Lower lobe of right lung (tissue), 2 donors: ENCODE measurements at regions not wholly inside any gene's neighbourhood (a gene's known extent, or its start where the extent isn't known, plus 50 kb on each side); places are given as distances from the start of the nearest gene placed in this dataset.

Experiments
- ATAC-seq, 2 donors: fragments of 200-7000 bp; cut with Tn5 transposase; one replicate each; pipeline ENCODE4 v1.9.1; 2020 to 2022; ENCODE audit warnings: mild to moderate bottlenecking in 2 of 2, moderate library complexity in 2 of 2
- DNase-seq: peaks from one replicate; pipeline ENCODE4 v3.0.0-alpha.2; 2020
- H3K27ac ChIP-seq: fragments of 200-600 bp; one replicate; pipeline ENCODE4 v1.8.0; 2022
- H3K27me3 ChIP-seq: fragments of 200-600 bp; one replicate; pipeline ENCODE4 v1.8.0; 2022; ENCODE audit warnings: low read depth
- H3K36me3 ChIP-seq: fragments of 200-600 bp; one replicate; pipeline ENCODE4 v1.8.0; 2022; ENCODE audit warnings: mild to moderate bottlenecking
- H3K4me1 ChIP-seq: fragments of 200-600 bp; one replicate; pipeline ENCODE4 v1.8.0; 2022
- H3K4me3 ChIP-seq: fragments of 200-600 bp; one replicate; pipeline ENCODE4 v1.8.0; 2022; ENCODE audit warnings: mild to moderate bottlenecking
- H3K9me3 ChIP-seq: fragments of 200-600 bp; one replicate; pipeline ENCODE4 v1.8.0; 2022
- intact Hi-C: fragments of 100-400 bp; cut with DNase I; formaldehyde crosslinking; loops from one replicate; pipeline ENCODE4 v1.11.0; 2022
- TF ChIP-seq, protein P1 (sequence below): fragments of 200-600 bp; IDR thresholded peaks from one replicate; pipeline ENCODE4 v1.8.0; 2022; ENCODE audit warnings: antibody characterized with exemption, mild to moderate bottlenecking
- donor health status: DM: no; HTN: yes; CAD: no; lungs with severe emphysema.

DNA sequence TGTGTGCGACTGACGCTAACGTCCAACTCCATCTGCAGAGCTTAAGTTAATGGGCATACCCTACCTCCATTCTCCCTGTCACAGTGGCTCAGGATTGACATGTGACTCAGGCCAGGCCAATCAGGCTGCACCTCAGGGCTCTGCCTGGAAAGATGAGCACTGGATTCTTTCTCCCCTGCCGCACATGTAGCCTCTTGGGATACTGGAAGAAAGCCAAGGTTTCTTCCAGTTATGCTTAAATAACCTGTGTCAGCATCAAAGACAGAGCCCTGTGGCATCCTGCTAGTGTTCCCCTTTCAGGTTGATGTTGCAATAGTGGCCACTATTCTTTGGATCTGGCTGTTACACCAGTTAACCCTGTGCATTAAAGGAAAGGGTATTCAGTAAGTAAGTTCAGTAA is 55.0 kb upstream of the SYT6 start:
- H3K9me3 ChIP-seq, result no peaks in the 10 kb centered on the region
- H3K36me3 ChIP-seq, result no peaks in the 10 kb centered on the region
- no peak overlapping the region for H3K4me3 ChIP-seq
- peaks cover 15% of the 10 kb centered on the region for H3K27me3 ChIP-seq
- intact Hi-C loops, result no loop called here
- no peaks in the 10 kb centered on the region for H3K4me1 ChIP-seq
- DNase-seq (no peak), ATAC-seq (no peak)
- no peak overlapping the region for H3K27ac ChIP-seq
- TF ChIP-seq, protein P1, sequence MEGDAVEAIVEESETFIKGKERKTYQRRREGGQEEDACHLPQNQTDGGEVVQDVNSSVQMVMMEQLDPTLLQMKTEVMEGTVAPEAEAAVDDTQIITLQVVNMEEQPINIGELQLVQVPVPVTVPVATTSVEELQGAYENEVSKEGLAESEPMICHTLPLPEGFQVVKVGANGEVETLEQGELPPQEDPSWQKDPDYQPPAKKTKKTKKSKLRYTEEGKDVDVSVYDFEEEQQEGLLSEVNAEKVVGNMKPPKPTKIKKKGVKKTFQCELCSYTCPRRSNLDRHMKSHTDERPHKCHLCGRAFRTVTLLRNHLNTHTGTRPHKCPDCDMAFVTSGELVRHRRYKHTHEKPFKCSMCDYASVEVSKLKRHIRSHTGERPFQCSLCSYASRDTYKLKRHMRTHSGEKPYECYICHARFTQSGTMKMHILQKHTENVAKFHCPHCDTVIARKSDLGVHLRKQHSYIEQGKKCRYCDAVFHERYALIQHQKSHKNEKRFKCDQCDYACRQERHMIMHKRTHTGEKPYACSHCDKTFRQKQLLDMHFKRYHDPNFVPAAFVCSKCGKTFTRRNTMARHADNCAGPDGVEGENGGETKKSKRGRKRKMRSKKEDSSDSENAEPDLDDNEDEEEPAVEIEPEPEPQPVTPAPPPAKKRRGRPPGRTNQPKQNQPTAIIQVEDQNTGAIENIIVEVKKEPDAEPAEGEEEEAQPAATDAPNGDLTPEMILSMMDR, result no peak

- TF ChIP-seq, protein P1, result no peak
- peaks cover 15% of the 10 kb centered on the region for H3K27me3 ChIP-seq
- ATAC-seq (no peak), DNase-seq (no peak)
- H3K4me1 ChIP-seq, result no peaks in the 10 kb centered on the region
- H3K4me3 ChIP-seq, result no peak overlapping the region
- no peaks in the 10 kb centered on the region for H3K9me3 ChIP-seq
- no peaks in the 10 kb centered on the region for H3K36me3 ChIP-seq
- no peak overlapping the region for H3K27ac ChIP-seq
- intact Hi-C loops, result no loop called here
Observed at GRCh38 chr1:114208106-114208505, 54.4 kb upstream of the SYT6 start.

- TF ChIP-seq, protein P1, result no peak
- Histone ChIP-seq H3K27me3 (peaks cover 15% of the 10 kb centered on the region), H3K4me1 (no peaks in the 10 kb centered on the region), H3K27ac (no peak overlapping the region), H3K36me3 (no peaks in the 10 kb centered on the region), H3K4me3 (no peak overlapping the region), H3K9me3 (no peaks in the 10 kb centered on the region)
- no peak for ATAC-seq
- DNase-seq, result no peak
- intact Hi-C loops, result no loop called here
Observed at GRCh38 chr1:114207635-114208034, 54.0 kb upstream of the SYT6 start.

DNA sequence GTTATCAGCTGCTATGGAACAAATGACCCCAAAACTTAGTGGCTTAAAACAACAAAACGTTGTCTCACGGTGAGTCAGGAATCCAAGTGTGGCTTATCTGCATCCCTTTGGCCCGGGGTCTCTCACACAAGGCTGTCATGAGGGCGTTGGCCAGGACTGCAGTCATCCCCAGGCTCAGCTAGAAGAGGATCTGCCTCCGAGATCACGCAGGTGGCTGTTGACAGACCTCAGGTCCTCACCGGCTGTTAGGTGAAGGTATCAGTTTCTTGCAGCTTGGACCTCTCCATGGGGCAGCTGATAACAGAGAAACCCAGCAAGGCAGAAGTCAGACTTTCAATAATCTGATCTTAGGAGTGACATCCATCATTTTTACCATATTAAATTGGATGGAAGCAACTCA is 52.7 kb upstream of the SYT6 start:
- Histone ChIP-seq H3K27me3 (peaks cover 15% of the 10 kb centered on the region), H3K4me1 (no peaks in the 10 kb centered on the region), H3K36me3 (no peaks in the 10 kb centered on the region), H3K4me3 (no peak overlapping the region), H3K9me3 (no peaks in the 10 kb centered on the region), H3K27ac (no peak overlapping the region)
- DNase-seq (no peak), ATAC-seq (no peak)
- TF ChIP-seq, protein P1, result no peak
- intact Hi-C loops, result no loop called here

DNA sequence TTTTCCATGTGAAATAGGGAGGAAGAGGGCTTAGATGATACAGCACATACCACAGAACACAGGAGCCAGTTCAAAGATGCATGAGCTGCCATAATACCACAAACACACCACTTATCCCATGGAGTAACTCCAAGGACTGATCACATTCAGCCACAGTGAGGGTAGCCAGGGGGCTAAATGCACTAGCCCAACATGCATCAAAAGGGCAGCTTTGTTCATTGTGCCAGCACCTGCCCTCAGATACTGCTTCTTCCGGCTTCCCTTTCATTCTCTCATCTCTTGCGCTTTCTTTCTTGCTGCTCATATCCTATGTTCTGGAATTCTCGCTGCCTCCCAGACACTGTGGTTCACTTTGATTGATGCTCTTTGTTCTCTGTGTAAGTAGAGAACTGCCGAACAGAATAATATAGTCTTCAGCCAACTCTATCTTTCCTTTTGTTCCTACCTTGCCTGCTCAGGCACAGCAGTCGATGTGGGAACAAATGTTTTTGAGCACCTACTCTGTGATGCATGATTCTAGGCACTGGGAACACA is 50.0 kb upstream of the SYT6 start:
- Histone ChIP-seq H3K27me3 (peaks cover 3% of the 10 kb centered on the region), H3K9me3 (no peaks in the 10 kb centered on the region), H3K27ac (no peak overlapping the region), H3K4me3 (no peak overlapping the region), H3K36me3 (no peaks in the 10 kb centered on the region), H3K4me1 (no peaks in the 10 kb centered on the region)
- DNase-seq (no peak), ATAC-seq (no peak)
- intact Hi-C loops, result no loop called here
- TF ChIP-seq, protein P1, result no peak
